CD4-positive, alpha-beta T cell treated with Interleukin-6 for 4 hours (primary cell): ENCODE measurements at regions not wholly inside any gene's neighbourhood (a gene's known extent, or its start where the extent isn't known, plus 50 kb on each side); places are given as distances from the start of the nearest gene placed in this dataset.

Experiments used
- DNase-seq: peaks from one replicate; pipeline ENCODE4 v3.0.0-alpha.2; 2020; ENCODE audit warnings: mixed read lengths

GRCh38 chr5:6193310-6193709 is 185.0 kb downstream of the MED10 start:
- no peak for DNase-seq

DNA sequence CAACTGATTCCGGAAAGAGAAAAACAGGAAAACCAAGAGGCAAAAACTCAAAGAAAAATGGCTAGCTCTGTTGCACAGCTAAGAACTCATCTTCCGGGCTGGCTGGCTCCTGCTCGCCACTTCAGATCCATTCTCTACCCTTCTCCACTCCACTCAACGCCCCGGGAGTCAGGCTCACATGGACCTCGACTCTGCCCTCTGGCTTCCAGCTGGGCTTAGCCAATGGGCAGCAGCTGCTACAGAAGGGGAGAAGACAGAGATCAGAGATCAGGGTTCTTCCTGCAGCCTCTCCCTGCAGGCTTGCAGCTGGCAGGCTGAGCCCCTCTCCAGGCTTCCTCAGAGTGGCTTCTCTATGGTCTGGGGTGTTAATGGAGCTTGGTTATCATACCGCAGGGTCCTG is 187.5 kb downstream of the MED10 start:
- DNase-seq, result no peak

DNA sequence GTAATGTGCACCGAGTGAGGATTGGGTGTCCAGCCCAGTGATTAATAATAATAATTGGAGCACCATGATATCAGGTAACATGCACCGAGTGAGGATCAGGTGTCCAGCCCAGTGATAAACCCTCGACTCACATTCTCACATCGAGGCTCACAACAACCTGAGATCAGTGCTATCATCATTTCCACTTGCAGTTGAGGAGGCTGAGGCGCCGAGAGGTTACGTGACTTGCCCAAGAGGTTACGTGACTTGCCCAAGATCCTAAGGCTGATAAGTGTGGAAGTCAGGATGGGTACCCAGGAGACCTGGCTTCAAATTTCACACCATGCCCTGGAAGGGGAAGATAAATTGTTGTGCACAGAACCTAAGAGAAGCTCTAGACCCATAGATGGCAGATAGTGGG is 189.4 kb downstream of the MED10 start:
- DNase-seq, result no peak

DNA sequence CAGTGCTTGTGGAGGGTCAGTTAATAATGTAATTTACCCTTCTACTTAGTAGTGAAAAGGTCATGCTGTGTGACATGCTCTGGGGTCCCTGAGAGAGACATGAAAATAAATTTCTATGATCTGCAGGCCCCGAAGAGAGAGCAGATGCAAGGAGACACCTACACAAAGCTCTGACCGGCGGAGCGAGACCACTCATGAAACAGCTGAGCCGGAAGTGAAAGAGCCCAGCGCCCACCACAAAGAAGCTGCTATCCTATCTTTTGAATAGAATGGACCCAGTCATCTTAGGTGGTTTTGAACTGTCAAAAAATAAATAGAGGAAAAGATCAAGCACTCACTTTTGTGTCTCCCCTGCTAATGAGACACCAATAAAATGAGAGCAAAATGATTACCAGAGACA is 190.0 kb downstream of the MED10 start:
- no peak for DNase-seq

DNA sequence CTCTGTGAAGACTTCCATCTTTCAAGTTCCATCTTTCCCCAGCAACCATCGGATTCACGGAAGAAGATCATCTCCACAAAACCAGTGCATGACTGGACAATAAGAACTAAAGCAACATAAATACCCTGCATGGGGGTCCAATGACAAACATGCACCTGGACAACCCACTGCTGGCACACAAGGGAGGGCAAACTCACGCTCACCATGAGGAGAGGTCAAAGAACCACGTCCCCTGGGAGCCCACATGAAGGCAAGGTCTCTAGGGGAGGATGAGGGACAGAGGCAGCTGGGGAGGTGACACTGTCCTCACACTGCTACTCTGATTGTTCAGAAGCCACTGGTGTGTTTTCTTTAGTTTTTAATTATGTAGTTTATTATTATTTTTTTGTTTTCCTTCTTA is 190.8 kb downstream of the MED10 start:
- no peak for DNase-seq

- no peak for DNase-seq
Observed at GRCh38 chr5:6185574-6185973, 192.8 kb downstream of the MED10 start.

GRCh38 chr5:6184481-6184880 is 193.9 kb downstream of the MED10 start:
- DNase-seq, result no peak

GRCh38 chr5:6183391-6184390 is 194.7 kb downstream of the MED10 start:
- DNase-seq, result no peak

- no peak for DNase-seq
Observed at GRCh38 chr5:6182271-6182815, 196.0 kb downstream of the MED10 start.

GRCh38 chr5:6181871-6182270 is 196.5 kb downstream of the MED10 start:
- DNase-seq, result no peak

DNA sequence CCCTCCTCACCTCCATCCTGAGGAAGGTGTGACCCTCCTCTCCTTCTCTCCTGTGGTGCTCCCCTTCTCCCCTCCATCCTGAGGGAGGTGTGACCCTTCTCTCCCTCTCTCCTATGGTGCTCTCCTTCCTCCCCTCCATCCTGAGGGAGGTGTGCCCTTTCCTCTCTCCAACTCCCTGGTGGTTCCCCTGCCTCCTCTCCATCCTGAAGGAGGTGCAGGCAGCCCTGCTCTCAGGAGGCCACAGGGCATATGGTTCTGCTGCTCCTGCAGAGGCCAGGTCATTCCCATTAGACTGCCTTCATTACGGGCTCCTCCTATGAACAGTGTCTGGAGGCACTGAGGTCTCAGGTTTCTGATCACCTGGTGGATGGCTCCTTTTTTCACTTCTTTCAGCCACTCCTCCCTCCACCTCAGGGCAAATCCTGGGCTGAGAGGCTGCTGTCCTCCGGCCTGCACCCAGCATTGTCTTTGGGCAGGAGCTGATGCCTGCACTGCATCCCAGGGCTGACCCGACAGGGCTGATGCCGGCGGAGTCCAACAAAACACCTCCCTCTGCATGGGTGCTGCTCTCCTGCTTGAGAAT is 197.1 kb downstream of the MED10 start:
- DNase-seq, result no peak

DNA sequence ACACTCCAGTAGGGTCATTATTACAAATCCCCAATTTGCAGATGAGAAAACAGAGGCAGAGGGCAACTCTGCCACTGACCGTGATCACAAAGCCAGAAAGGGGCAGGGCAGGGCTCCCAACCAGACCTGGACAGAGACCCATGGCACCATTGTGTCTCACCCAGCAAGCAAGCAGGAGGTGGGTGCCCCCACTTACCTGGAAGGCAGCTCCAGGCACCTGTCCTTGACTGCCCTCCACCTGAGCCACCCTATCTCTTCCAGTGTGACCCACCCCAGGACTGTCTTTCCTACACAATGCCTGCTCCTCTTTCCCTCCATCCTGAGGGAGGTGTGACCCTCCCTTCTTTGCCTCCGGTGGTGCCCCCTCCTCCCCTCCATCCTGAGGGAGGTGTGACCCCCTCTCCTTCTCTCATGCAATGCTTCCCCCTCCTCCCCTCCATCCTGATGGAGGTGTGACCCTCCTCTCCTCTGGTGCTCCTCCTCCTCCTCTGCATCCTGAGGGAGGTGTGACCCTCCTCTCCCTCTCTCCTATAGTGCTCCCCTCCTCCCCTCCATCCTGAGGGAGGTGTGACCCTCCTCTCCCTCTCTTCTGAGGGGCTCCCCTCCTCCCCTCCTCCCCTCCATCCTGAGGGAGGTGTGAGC is 198.0 kb downstream of the MED10 start:
- DNase-seq, result no peak

DNA sequence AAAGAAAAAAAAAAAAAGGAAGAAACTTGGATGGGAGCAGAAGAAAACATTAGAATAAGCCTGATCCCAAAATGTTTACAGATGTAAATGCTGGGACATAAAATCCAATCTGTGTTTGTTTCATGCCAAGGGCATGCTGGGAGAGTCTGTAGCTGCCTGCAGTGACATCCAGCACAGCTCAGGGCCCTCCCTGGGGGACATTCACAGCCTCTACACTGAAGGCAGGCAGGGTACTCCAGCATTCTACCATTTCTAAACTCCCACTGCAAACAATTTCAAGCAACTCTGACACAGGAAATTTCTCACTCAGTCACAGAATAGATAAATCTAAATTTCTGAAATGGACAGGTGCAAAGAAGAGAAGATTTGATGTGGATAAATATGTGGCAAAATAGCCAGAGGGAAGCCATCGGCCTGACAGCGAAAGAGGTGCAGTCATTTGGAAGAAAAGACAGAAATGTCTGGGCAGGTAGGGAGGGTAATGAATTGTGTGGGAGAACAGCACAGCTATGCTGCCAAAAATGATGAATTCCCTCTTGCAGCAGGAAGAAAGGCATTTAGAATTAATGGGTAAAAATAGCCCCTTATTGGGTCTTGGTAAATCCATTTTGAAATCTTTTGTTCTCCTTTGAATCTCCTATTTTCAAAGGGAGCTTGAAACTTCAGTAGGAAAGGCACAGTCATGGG is 199.4 kb downstream of the MED10 start:
- DNase-seq, result no peak

GRCh38 chr5:6177926-6178325 is 200.4 kb downstream of the MED10 start:
- DNase-seq, result no peak

GRCh38 chr5:6176102-6176693 is 202.1 kb downstream of the MED10 start:
- no peak for DNase-seq

DNA sequence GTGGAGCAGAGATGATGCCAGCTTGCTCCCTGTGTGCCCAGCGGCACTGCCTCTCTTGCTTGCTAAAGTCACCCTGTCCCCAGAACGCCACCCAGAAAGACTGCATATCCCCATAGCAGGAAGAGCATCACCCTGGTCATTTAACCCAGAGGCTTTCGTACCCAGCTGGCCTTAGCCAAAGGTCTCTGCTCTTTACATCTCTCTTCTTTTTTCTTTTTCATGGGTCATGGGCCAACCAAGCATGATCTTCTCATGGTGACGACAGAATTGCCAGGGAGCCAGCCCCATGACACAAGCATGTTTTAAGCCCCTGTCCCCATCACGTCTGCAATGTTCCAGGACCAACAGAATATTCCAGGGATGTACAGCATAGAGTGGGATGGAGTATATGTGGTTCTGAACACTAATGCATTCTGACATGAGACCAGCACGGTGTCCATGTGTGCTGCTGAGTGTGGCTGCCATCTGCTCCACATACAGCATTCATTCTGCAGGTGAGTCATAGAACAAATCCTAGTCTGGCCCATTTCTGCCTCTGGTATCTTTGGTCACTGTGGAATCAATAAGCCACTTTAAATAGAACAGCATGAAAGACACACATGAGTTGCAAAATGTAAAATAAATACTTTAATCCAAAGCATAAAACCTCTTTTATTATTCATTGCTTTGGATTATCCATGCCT is 203.0 kb downstream of the MED10 start:
- no peak for DNase-seq

- no peak for DNase-seq
Observed at GRCh38 chr5:6169660-6170059, 208.7 kb downstream of the MED10 start.

DNA sequence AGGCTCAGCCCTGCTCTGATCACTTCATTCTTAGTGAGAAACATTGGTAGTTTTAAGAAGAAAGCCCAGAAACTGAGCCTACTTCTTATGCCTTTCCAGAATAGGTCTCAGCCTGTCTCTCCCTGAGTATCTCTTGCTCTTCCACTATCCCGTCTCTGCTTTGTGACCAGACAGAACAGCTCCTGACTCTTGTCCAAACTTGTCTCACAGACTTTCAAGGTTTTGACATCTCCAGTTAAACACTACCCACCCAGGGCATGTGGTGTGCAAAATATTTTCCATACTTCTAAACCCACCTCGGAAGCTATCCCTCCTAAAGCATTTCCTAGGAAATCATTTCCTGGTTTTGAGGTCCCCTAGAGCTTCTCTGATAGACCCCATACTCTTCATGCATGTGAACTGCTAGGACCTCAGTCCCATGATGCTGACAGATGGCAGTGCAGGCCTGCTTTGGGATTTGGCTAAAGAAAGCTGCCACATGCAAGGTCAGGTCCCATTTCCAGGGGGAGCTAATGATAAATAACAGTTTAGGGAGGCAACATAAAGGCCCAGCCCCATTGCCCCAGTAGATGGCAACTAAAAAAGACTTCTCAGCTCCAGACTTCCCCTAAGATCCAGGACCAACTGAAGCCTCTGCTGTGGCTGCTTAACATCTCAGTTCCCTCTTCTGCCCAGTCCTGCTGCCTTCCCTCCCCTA is 211.5 kb downstream of the MED10 start:
- DNase-seq, result no peak

DNA sequence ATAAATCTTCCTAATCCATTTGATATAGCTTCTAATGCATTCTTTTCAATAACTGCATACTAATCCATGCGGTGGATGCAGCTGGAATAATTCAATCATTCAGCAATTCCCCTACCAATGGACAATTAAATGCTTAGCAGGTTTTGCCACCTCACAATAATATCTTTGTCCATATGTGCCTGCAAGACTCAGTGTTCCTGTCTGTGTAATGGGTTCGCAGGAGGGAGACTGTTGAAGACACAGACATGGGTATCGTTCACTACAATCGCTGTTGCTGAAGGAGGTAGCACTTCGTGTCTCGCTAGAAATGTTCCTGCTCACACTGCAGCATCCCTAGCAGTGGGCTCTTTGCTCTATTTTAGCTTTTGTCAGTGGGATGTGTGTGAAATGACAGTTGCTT is 214.4 kb downstream of the MED10 start:
- no peak for DNase-seq

DNA sequence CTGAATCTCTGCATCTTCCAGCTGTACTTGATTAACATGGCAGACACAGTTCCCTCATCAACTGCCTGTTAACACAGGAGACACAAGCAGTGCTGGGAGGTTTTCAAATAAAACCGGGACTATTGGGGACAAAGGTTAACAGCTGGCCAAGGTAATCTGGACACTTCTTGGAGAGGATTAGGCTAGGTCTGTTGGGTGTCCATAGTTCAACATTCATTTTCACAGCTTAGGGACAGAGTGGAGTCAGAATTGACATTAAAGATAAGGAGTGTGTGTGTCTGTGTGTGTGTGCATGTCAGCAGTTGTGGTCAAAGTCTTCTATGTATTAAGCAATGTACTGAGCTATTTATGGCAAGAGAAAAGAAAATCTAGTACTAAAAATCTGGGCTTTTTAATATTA is 216.2 kb downstream of the MED10 start:
- DNase-seq, result no peak

DNA sequence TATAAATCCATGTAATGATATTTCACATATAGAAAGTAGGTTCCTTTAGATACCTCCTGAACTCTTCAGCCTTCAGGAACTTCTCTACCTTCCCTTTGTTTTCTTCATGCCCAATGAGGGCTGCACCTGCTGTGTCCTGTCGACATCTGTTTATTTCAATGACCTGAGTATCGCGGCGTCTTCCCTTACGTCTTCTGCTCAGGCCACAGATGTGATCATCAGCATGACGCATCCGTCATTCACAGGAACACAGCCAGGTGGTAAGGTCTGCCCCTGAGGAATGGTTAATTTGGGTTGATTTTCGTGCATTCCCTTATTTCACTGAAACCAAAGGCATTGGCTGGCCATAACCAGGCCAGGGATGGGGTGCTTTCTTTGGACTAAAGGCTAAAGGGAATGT is 217.1 kb downstream of the MED10 start:
- no peak for DNase-seq
